ENCODE measurements at regions not wholly inside any gene's neighbourhood (a gene's known extent, or its start where the extent isn't known, plus 50 kb on each side); places are given as distances from the start of the nearest gene placed in this dataset.

- no peak for TF ChIP-seq CTCF (IDR thresholded peaks at IDR 0.05; ENCODE audit: unreplicated experiment)
- Mint-ChIP-seq H3K4me3 (ENCODE audit: low read depth) (no peak overlapping the region), H3K9me3 (ENCODE audit: low read depth) (no peaks in the 10 kb centered on the region), H3K27me3 (no peaks in the 10 kb centered on the region), H3K4me1 (ENCODE audit: low read depth) (peaks cover 5% of the 10 kb centered on the region), H3K36me3 (ENCODE audit: insufficient read depth) (no peaks in the 10 kb centered on the region), H3K27ac (no peak overlapping the region)
- DNase-seq (ENCODE audit: low spot score, unreplicated experiment): no peak
Measured at GRCh38 chr4:30667919-30668318, 52.2 kb upstream of the PCDH7 start.

- no peak overlapping the region for H3K4me3 Mint-ChIP-seq (ENCODE audit: low read depth)
- DNase-seq (ENCODE audit: low spot score, unreplicated experiment): no peak
- H3K36me3 Mint-ChIP-seq (ENCODE audit: insufficient read depth): no peaks in the 10 kb centered on the region
- no peaks in the 10 kb centered on the region for H3K9me3 Mint-ChIP-seq (ENCODE audit: low read depth)
- H3K27me3 Mint-ChIP-seq: no peaks in the 10 kb centered on the region
- H3K4me1 Mint-ChIP-seq (ENCODE audit: low read depth): no peaks in the 10 kb centered on the region
- H3K27ac Mint-ChIP-seq: no peak overlapping the region
- no peak for TF ChIP-seq CTCF (IDR thresholded peaks at IDR 0.05; ENCODE audit: unreplicated experiment)
Measured at GRCh38 chr4:30670206-30670605, 50.0 kb upstream of the PCDH7 start.
